ENCODE measurements at regions not wholly inside any gene's neighbourhood (a gene's known extent, or its start where the extent isn't known, plus 50 kb on each side); places are given as distances from the start of the nearest gene placed in this dataset.
"Not testable (repeated sequence)": the region's sequence is repeated elsewhere in the genome, so short reads cannot be mapped to it uniquely, and the experiment has no call there.

GRCh38 chr9:29394855-29395254 lies 1821.6 kb upstream of the C9orf72 start:
- DNase-seq (ENCODE audit: low read depth) = no peak

- DNase-seq (ENCODE audit: low read depth) = no peak
Measured at GRCh38 chr9:29397148-29397547, 1823.9 kb upstream of the C9orf72 start.

- no peak for DNase-seq (ENCODE audit: low read depth)
Measured at GRCh38 chr9:29416204-29416603, 1842.9 kb upstream of the C9orf72 start.

GRCh38 chr9:29422438-29422837 lies 1849.2 kb upstream of the C9orf72 start:
- DNase-seq (ENCODE audit: low read depth) = no peak

GRCh38 chr9:29432191-29432590 lies 1858.9 kb upstream of the C9orf72 start:
- no peak for DNase-seq (ENCODE audit: low read depth)

- not testable (repeated sequence) for DNase-seq (ENCODE audit: low read depth)
Measured at GRCh38 chr9:29432656-29433055, 1859.4 kb upstream of the C9orf72 start.

GRCh38 chr9:29435368-29435767 lies 1862.1 kb upstream of the C9orf72 start:
- no peak for DNase-seq (ENCODE audit: low read depth)

GRCh38 chr9:29437526-29437925 lies 1864.2 kb upstream of the C9orf72 start:
- DNase-seq (ENCODE audit: low read depth) = no peak

GRCh38 chr9:29439961-29440360 lies 1866.7 kb upstream of the C9orf72 start:
- no peak for DNase-seq (ENCODE audit: low read depth)

GRCh38 chr9:29440449-29440848 lies 1867.2 kb upstream of the C9orf72 start:
- no peak for DNase-seq (ENCODE audit: low read depth)

GRCh38 chr9:29445751-29446150 lies 1872.5 kb upstream of the C9orf72 start:
- DNase-seq (ENCODE audit: low read depth) = no peak

- DNase-seq (ENCODE audit: low read depth) = no peak
Measured at GRCh38 chr9:29449306-29449705, 1876.0 kb upstream of the C9orf72 start.

GRCh38 chr9:29450343-29450875 lies 1877.1 kb upstream of the C9orf72 start:
- not testable (repeated sequence) for DNase-seq (ENCODE audit: low read depth)

GRCh38 chr9:29456940-29457339 lies 1883.7 kb upstream of the C9orf72 start:
- no peak for DNase-seq (ENCODE audit: low read depth)

GRCh38 chr9:29475471-29475870 lies 1902.2 kb upstream of the C9orf72 start:
- no peak for DNase-seq (ENCODE audit: low read depth)

GRCh38 chr9:29511680-29512079 lies 1938.4 kb upstream of the C9orf72 start:
- DNase-seq (ENCODE audit: low read depth) = no peak

- DNase-seq (ENCODE audit: low read depth) = no peak
Measured at GRCh38 chr9:29514336-29514735, 1941.1 kb upstream of the C9orf72 start.

GRCh38 chr9:29514862-29515261 lies 1941.6 kb upstream of the C9orf72 start:
- DNase-seq (ENCODE audit: low read depth) = no peak

GRCh38 chr9:29548436-29548835 lies 1975.2 kb upstream of the C9orf72 start:
- no peak for DNase-seq (ENCODE audit: low read depth)

- DNase-seq (ENCODE audit: low read depth) = no peak
Measured at GRCh38 chr9:29555502-29555901, 1982.2 kb upstream of the C9orf72 start.

GRCh38 chr9:29556317-29556716 lies 1983.0 kb upstream of the C9orf72 start:
- no peak for DNase-seq (ENCODE audit: low read depth)

- DNase-seq (ENCODE audit: low read depth) = no peak
Measured at GRCh38 chr9:29556746-29557145, 1983.5 kb upstream of the C9orf72 start.

GRCh38 chr9:29564564-29564963 lies 1991.3 kb upstream of the C9orf72 start:
- no peak for DNase-seq (ENCODE audit: low read depth)

- no peak for DNase-seq (ENCODE audit: low read depth)
Measured at GRCh38 chr9:29575219-29575618, 2001.9 kb upstream of the C9orf72 start.

- no peak for DNase-seq (ENCODE audit: low read depth)
Measured at GRCh38 chr9:29588361-29588760, 2015.1 kb upstream of the C9orf72 start.
